HG03460 (cell line): ENCODE measurements at regions not wholly inside any gene's neighbourhood (a gene's known extent, or its start where the extent isn't known, plus 50 kb on each side); places are given as distances from the start of the nearest gene placed in this dataset.

Experiments used
- ATAC-seq: cut with Tn5 transposase; IDR thresholded peaks from one replicate; pipeline ENCODE4 v1.9.1; 2021; ENCODE audit not compliant: unreplicated experiment

DNA sequence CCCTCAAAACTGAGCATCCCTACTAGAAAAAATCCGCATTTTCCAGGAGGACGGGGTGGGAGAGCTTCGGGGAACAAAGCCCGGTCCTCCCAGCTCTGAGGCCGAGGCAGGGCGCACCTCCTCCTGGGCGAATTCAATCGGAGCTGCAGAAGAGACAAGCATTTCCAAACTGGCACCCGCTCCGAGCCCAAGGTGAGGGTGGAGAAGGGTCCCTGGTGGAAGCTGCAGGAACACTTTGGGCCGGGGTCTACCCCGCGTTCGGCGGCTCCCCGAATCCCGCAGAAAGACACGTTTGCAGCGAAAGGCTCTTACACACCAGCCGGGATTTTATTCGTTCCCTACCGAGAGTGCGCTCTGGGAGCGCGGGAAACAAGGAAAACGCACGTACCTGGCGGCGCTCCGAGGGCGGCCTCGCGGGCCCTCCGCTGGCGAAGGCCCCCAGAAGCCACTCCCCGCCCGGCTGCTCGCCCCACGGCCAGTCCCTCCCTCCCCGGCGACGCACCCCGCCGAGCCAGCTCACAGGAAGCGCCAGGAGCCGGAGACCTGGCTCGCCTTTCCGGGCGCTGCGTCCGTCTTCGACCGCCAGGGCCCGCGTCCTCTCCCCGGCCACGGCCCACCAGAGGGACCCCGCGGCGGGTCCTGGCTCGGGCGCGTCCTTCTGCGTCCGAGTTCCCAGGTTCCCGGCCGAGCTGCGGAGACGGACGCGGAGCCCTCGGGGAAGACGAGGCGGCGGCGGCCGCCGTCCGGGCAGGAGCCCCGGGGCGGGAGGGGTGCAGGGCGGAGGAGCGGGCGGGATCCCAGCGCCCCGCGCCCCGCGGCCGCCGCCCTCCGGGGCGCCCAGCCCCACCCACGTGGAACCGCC, 49.8 kb upstream of the BAHCC1 start:
- ATAC-seq = peak; percentile 41
